Breast epithelium (tissue), 4 donors: ENCODE measurements at regions not wholly inside any gene's neighbourhood (a gene's known extent, or its start where the extent isn't known, plus 50 kb on each side); places are given as distances from the start of the nearest gene placed in this dataset.
A peak's percentile ranks its signal among the peaks of the same experiment; 100 is the strongest.
"Not testable (repeated sequence)": the region's sequence is repeated elsewhere in the genome, so short reads cannot be mapped to it uniquely, and the experiment has no call there.

Source experiments
- DNase-seq, 2 donors: peaks; one replicate each; pipeline ENCODE4 v3.0.0-alpha.2; 2019; ENCODE audit warnings: low spot score in 2 of 2
- H3K27ac ChIP-seq, 2 donors: fragments of 200-600 bp; sonication (generic) in 1 of 2; one replicate each; pipeline ENCODE4 v1.5.1; 2016 to 2019; ENCODE audit warnings: mild to moderate bottlenecking in 1 of 2
- H3K27me3 ChIP-seq, 2 donors: fragments of 200-600 bp; sonication (generic) in 1 of 2; one replicate each; pipeline versions ENCODE4 v1.5.1 to v1.6.0; 2017 to 2019; ENCODE audit warnings: control low read depth in 1 of 2, mild to moderate bottlenecking in 1 of 2
- H3K36me3 ChIP-seq: fragments of 200-600 bp; one replicate; pipeline ENCODE4 v1.5.1; 2019
- H3K4me1 ChIP-seq, 2 donors: fragments of 200-600 bp; sonication (generic); one replicate each; pipeline ENCODE4 v1.5.1; 2016 to 2019; ENCODE audit warnings: control low read depth in 1 of 2
- H3K4me3 ChIP-seq, 3 donors: fragments of 200-600 bp; sonication (generic); 1 replicate in 2 of 3; 2 replicates in 1 of 3; pipeline ENCODE4 v1.5.1; 2016 to 2019; ENCODE audit warnings: mild to moderate bottlenecking in 3 of 3, moderate library complexity in 2 of 3
- H3K9me3 ChIP-seq, 2 donors: fragments of 200-600 bp; sonication (generic) in 1 of 2; one replicate each; pipeline ENCODE4 v1.5.1; 2016 to 2019; ENCODE audit warnings: control low read depth in 1 of 2
- CTCF ChIP-seq, 3 donors: fragments of 450-650 bp; IDR thresholded peaks; one replicate each; pipeline ENCODE4 v1.5.1; 2016 to 2017; ENCODE audit warnings: antibody characterized with exemption in 3 of 3, mild to moderate bottlenecking in 3 of 3, moderate library complexity in 3 of 3
- POLR2A ChIP-seq: fragments of 450-650 bp; IDR thresholded peaks from one replicate; pipeline ENCODE4 v1.6.1; 2016; ENCODE audit warnings: antibody characterized with exemption, mild to moderate bottlenecking, moderate library complexity
- POLR2AphosphoS5 ChIP-seq, 3 donors: sonication (generic); formaldehyde crosslinking; IDR thresholded peaks; one replicate each; pipeline ENCODE4 v1.6.1; 2017; ENCODE audit warnings: antibody characterized with exemption in 3 of 3
- intact Hi-C: fragments of 100-400 bp; cut with DNase I; formaldehyde crosslinking; loops from one replicate; pipeline ENCODE4 v1.15.1; 2023; ENCODE audit warnings: low total_unique reads

- H3K9me3 ChIP-seq = no peaks in the 10 kb centered on the region
- H3K4me1 ChIP-seq = no peaks in the 10 kb centered on the region
- no peak overlapping the region for H3K4me3 ChIP-seq
- peak in 2 of 3 donors; percentile 18 to 21 for TF ChIP-seq CTCF (IDR thresholded peaks at IDR 0.05)
- TF ChIP-seq POLR2AphosphoS5 (IDR thresholded peaks at IDR 0.05) = no peak
- H3K27me3 ChIP-seq = no peaks in the 10 kb centered on the region
- no peak for DNase-seq
- H3K27ac ChIP-seq = no peak overlapping the region
- H3K36me3 ChIP-seq = no peaks in the 10 kb centered on the region
- intact Hi-C loops = no loop called here
These were observed 101.2 kb upstream of the ZNF746 start for GRCh38 chr7:149598721-149599308.

GRCh38 chr7:149597789-149598188, 100.2 kb upstream of the ZNF746 start:
- H3K4me1 ChIP-seq, H3K36me3 ChIP-seq, intact Hi-C loops, DNase-seq, H3K27me3 ChIP-seq, H3K9me3 ChIP-seq, H3K27ac ChIP-seq, H3K4me3 ChIP-seq: not testable (repeated sequence)

DNA sequence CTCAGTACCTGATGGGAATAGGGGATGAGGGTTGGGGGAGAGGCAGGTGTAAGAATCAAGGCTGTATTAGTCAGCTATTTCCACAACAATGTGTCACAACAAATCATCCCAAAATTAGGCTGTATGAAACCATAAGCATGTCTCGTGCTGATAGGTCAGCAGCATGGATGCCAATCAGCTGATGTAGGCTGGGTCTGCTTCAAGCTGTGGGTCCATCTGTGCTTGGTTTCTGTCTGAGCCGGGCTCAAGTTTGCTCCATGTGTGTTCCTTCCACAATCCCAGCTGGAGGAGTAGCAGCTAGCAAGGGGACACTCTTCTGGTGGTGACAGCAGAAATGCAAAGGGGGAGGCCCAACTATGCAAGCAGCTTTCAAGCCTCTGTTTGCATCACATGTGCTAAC, 97.9 kb upstream of the ZNF746 start:
- H3K9me3 ChIP-seq = no peaks in the 10 kb centered on the region
- no peaks in the 10 kb centered on the region for H3K36me3 ChIP-seq
- H3K27me3 ChIP-seq = no peaks in the 10 kb centered on the region
- no peak overlapping the region for H3K4me3 ChIP-seq
- TF ChIP-seq CTCF (IDR thresholded peaks at IDR 0.05) (no peak), POLR2A (no peak), POLR2AphosphoS5 (IDR thresholded peaks at IDR 0.05) (no peak)
- intact Hi-C loops = no loop called here
- no peak overlapping the region for H3K27ac ChIP-seq
- no peak for DNase-seq
- H3K4me1 ChIP-seq = no peaks in the 10 kb centered on the region

- H3K4me1 ChIP-seq = no peaks in the 10 kb centered on the region
- no peak for DNase-seq
- intact Hi-C loops = no loop called here
- no peak overlapping the region for H3K27ac ChIP-seq
- H3K27me3 ChIP-seq = no peaks in the 10 kb centered on the region
- no peak for TF ChIP-seq POLR2A
- H3K4me3 ChIP-seq = no peak overlapping the region
- H3K9me3 ChIP-seq = no peaks in the 10 kb centered on the region
- H3K36me3 ChIP-seq = no peaks in the 10 kb centered on the region
These were observed 97.5 kb upstream of the ZNF746 start for GRCh38 chr7:149595078-149595477.

DNA sequence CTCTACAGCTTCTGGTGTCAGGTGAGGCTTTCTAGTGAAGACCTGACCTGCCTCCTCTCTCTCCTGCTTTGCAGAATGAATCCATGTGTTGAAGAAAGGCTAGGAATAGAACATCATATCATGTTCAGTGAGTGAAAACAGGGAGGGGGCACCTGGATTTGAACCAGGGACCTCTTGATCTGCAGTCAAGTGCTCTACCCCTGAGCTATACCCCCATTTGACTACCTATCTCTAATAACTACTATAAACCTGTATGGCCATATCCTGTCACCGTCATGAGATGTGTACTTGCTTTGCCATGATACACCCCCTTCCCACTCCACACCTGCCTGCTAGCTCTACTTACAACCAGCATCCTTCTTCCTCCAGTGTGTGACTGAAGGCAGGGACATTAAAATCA, 91.3 kb upstream of the ZNF746 start:
- TF ChIP-seq POLR2A (no peak), POLR2AphosphoS5 (IDR thresholded peaks at IDR 0.05) (no peak), CTCF (IDR thresholded peaks at IDR 0.05) (no peak)
- H3K36me3 ChIP-seq = no peaks in the 10 kb centered on the region
- intact Hi-C loops = no loop called here
- no peak overlapping the region for H3K4me3 ChIP-seq
- no peaks in the 10 kb centered on the region for H3K4me1 ChIP-seq
- no peaks in the 10 kb centered on the region for H3K27me3 ChIP-seq
- no peak for DNase-seq
- no peaks in the 10 kb centered on the region for H3K9me3 ChIP-seq
- H3K27ac ChIP-seq = no peak overlapping the region

DNA sequence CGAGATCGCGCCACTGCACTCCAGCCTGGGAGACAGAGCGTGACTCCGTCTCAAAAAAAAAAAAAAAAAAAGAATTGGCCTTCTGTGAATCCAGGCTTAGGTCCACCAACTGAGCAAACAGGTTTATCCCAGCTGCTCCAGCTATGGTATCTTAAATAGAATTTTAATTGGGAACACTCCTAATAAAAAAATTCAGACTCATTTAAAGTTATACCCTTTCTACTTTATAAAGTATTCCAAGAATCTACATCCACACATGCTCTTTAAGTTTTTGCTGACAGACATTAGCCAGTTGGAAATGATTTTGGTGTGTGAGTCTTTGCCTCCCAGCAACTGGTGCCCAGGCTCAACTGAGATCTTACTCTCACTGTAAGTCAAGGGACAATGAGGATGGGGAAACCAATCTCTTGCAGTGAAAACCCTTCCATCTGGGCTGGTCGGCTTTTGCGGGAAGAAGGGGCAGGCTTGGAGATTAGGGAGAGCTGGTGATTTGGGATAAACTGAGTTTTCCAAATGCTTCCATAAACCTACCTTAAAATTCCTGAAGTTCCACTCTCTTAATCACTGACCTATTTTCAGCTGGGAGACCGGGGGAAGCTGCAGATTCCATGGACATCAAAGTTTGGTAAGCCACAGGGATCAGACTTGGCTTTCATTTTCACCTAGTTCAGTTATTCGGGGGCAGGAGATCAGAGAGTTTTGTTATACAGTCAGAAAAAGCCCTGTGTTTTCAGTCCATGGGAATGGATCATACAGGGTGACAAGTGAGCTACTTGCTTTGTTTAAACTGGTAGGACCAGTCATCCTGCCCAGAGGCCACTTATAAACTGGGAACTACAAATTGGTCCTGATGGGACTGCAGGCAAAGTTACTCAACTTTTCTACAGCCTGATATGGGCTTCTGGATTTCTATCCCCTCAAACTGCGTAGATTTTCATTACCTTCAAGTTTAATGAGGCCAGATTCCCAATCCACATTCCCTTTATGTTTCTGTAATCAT, 89.3 kb upstream of the ZNF746 start:
- no peak overlapping the region for H3K27ac ChIP-seq
- H3K27me3 ChIP-seq = no peaks in the 10 kb centered on the region
- no peak overlapping the region for H3K4me3 ChIP-seq
- DNase-seq = no peak
- no peak for TF ChIP-seq POLR2A
- no peak for TF ChIP-seq CTCF (IDR thresholded peaks at IDR 0.05)
- TF ChIP-seq POLR2AphosphoS5 (IDR thresholded peaks at IDR 0.05) = no peak
- H3K9me3 ChIP-seq = no peaks in the 10 kb centered on the region
- no peaks in the 10 kb centered on the region for H3K4me1 ChIP-seq
- intact Hi-C loops = no loop called here
- no peaks in the 10 kb centered on the region for H3K36me3 ChIP-seq
